Endodermal cell (in vitro differentiated cells): ENCODE measurements at regions not wholly inside any gene's neighbourhood (a gene's known extent, or its start where the extent isn't known, plus 50 kb on each side); places are given as distances from the start of the nearest gene placed in this dataset.

Experiments used
- DNase-seq: peaks from one replicate; pipeline ENCODE4 v3.0.0-alpha.2; 2017
- H3K27ac ChIP-seq: 2 replicates; pipeline ENCODE4 v1.5.1; 2013; ENCODE audit warnings: mild to moderate bottlenecking, low read depth, low read length, moderate library complexity
- H3K27me3 ChIP-seq: 2 replicates; pipeline ENCODE4 v1.6.1; 2013; ENCODE audit warnings: mild to moderate bottlenecking, low read length, moderate library complexity; ENCODE audit not compliant: insufficient read depth, control insufficient read depth, poor library complexity, severe bottlenecking
- H3K36me3 ChIP-seq: 2 replicates; pipeline ENCODE4 v1.7.0; 2013; ENCODE audit warnings: mild to moderate bottlenecking, low read length, moderate library complexity; ENCODE audit not compliant: control insufficient read depth, insufficient read depth
- H3K4me1 ChIP-seq: one replicate; pipeline ENCODE4 v1.7.0; 2013; ENCODE audit warnings: low read length; ENCODE audit not compliant: control insufficient read depth, insufficient read depth
- H3K4me3 ChIP-seq: 2 replicates; pipeline ENCODE4 v1.5.1; 2013; ENCODE audit warnings: mild to moderate bottlenecking, low read length, moderate library complexity
- H3K9ac ChIP-seq: 2 replicates; pipeline ENCODE4 v1.6.1; 2013; ENCODE audit warnings: mild to moderate bottlenecking, low read length, moderate library complexity; ENCODE audit not compliant: poor library complexity, severe bottlenecking; ENCODE audit errors: extremely low read depth
- H3K9me3 ChIP-seq: 2 replicates; pipeline ENCODE4 v1.6.1; 2013; ENCODE audit warnings: mild to moderate bottlenecking, low read length, moderate library complexity; ENCODE audit not compliant: control insufficient read depth
- H3K27ac Mint-ChIP-seq: 2 replicates; pipeline ENCODE4 v1.8.0; 2020; ENCODE audit warnings: mixed read lengths
- H3K27me3 Mint-ChIP-seq: 2 replicates; pipeline ENCODE4 v1.8.0; 2021; ENCODE audit warnings: mild to moderate bottlenecking, mixed read lengths; ENCODE audit not compliant: insufficient read depth
- H3K36me3 Mint-ChIP-seq: 2 replicates; pipeline ENCODE4 v1.8.0; 2020; ENCODE audit warnings: low read depth, mixed read lengths
- H3K4me1 Mint-ChIP-seq: 2 replicates; pipeline ENCODE4 v1.8.0; 2020; ENCODE audit warnings: mixed read lengths
- H3K4me3 Mint-ChIP-seq: 2 replicates; pipeline ENCODE4 v1.8.0; 2020; ENCODE audit warnings: mild to moderate bottlenecking, moderate library complexity, mixed read lengths
- H3K9me3 Mint-ChIP-seq: 2 replicates; pipeline ENCODE4 v1.8.0; 2020; ENCODE audit warnings: mild to moderate bottlenecking, mixed read lengths
- CTCF ChIP-seq: fragments of 200-600 bp; sonication (generic); conservative IDR thresholded peaks from 2 replicates; pipeline ENCODE4 v1.5.0; 2021; ENCODE audit warnings: antibody characterized with exemption, mild to moderate bottlenecking
- WGBS, 2 experiments: methylation state at CpG; one replicate each; pipeline versions ENCODE4 v1.1.5 to v1.1.7; 2013; ENCODE audit warnings: missing lambda C conversion rate in 2 of 2, mixed read lengths in 1 of 2; ENCODE audit not compliant: insufficient coverage in 1 of 2, insufficient read length in 1 of 2; 5-methylcytosine and 5-hydroxymethylcytosine counted together

- Histone ChIP-seq H3K9ac (no peak overlapping the region), H3K27ac (peak overlapping the region; percentile 57), H3K4me3 (no peak overlapping the region), H3K4me1 (no peaks in the 10 kb centered on the region), H3K36me3 (no peaks in the 10 kb centered on the region), H3K27me3 (no peaks in the 10 kb centered on the region), H3K9me3 (no peaks in the 10 kb centered on the region)
- no peak overlapping the region for H3K4me3 Mint-ChIP-seq
- H3K27ac Mint-ChIP-seq: no peak overlapping the region
- H3K36me3 Mint-ChIP-seq: no peaks in the 10 kb centered on the region
- peak; percentile 20 for DNase-seq
- no peaks in the 10 kb centered on the region for H3K9me3 Mint-ChIP-seq
- TF ChIP-seq CTCF: no peak
- no peaks in the 10 kb centered on the region for H3K27me3 Mint-ChIP-seq
- WGBS, 2 experiments: 88% methylated on average over 3 of the region's 3 CpGs; no CpG with 5 or more reads in 1 of the 2 experiments
- peaks cover 7% of the 10 kb centered on the region for H3K4me1 Mint-ChIP-seq
These were observed 118.0 kb downstream of the TBX5 start for GRCh38 chr12:114287821-114288525.

- H3K4me3 ChIP-seq: no peak overlapping the region
- H3K9me3 ChIP-seq: no peaks in the 10 kb centered on the region
- DNase-seq: peak; percentile 71
- no peaks in the 10 kb centered on the region for H3K27me3 Mint-ChIP-seq
- H3K36me3 ChIP-seq: no peaks in the 10 kb centered on the region
- no peaks in the 10 kb centered on the region for H3K27me3 ChIP-seq
- H3K27ac Mint-ChIP-seq: no peak overlapping the region
- H3K4me1 Mint-ChIP-seq: peaks cover 7% of the 10 kb centered on the region
- no peak overlapping the region for H3K9ac ChIP-seq
- 51 to 83% methylated on average over 1 to 2 of the region's 2 CpGs for WGBS, 2 experiments
- no peaks in the 10 kb centered on the region for H3K4me1 ChIP-seq
- TF ChIP-seq CTCF: no peak
- no peaks in the 10 kb centered on the region for H3K9me3 Mint-ChIP-seq
- no peak overlapping the region for H3K4me3 Mint-ChIP-seq
- H3K27ac ChIP-seq: no peak overlapping the region
- no peaks in the 10 kb centered on the region for H3K36me3 Mint-ChIP-seq
These were observed 119.8 kb downstream of the TBX5 start for GRCh38 chr12:114286145-114286544.

- no peaks in the 10 kb centered on the region for H3K4me1 ChIP-seq
- H3K27me3 ChIP-seq: no peaks in the 10 kb centered on the region
- Mint-ChIP-seq H3K36me3 (no peaks in the 10 kb centered on the region), H3K27me3 (no peaks in the 10 kb centered on the region), H3K27ac (no peak overlapping the region), H3K9me3 (no peaks in the 10 kb centered on the region), H3K4me1 (peaks cover 7% of the 10 kb centered on the region), H3K4me3 (no peak overlapping the region)
- no peak for TF ChIP-seq CTCF
- WGBS, 2 experiments: 67% methylated on average over 1 of the region's 1 CpG; no CpG with 5 or more reads in 1 of the 2 experiments
- H3K36me3 ChIP-seq: no peaks in the 10 kb centered on the region
- H3K9ac ChIP-seq: no peak overlapping the region
- no peaks in the 10 kb centered on the region for H3K9me3 ChIP-seq
- peak; percentile 60 for DNase-seq
- H3K4me3 ChIP-seq: no peak overlapping the region
- H3K27ac ChIP-seq: no peak overlapping the region
These were observed 120.4 kb downstream of the TBX5 start for GRCh38 chr12:114285554-114285953.
